Naive thymus-derived CD4-positive, alpha-beta T cell (primary cell): ENCODE measurements at regions not wholly inside any gene's neighbourhood (a gene's known extent, or its start where the extent isn't known, plus 50 kb on each side); places are given as distances from the start of the nearest gene placed in this dataset.

Source experiments
- ATAC-seq: fragments of 150-1000 bp; cut with Tn5 transposase; 2 replicates; pipeline ENCODE4 v1.10.0; 2021; ENCODE audit warnings: mild to moderate bottlenecking, moderate library complexity
- CTCF ChIA-PET: fragments of 350-600 bp; sonication (Branson Sonifier 250); formaldehyde crosslinking; loops from one replicate; lab custom pipeline; 2021; ENCODE audit warnings: antibody characterized with exemption; lab: Charles Lee
- POLR2A ChIA-PET: fragments of 350-600 bp; sonication (Branson Sonifier 250); formaldehyde crosslinking; loops from one replicate; lab custom pipeline; 2021; ENCODE audit warnings: antibody characterized with exemption, inconsistent platforms; lab: Charles Lee
- DNase-seq, 9 donors: peaks; one replicate each; pipeline versions ENCODE4 v3.0.0 to v3.0.0-alpha.2; 2020 to 2022; ENCODE audit warnings: mixed read lengths in 1 of 9
- H3K27ac ChIP-seq: one replicate; pipeline ENCODE4 v1.7.0; 2013; ENCODE audit warnings: mild to moderate bottlenecking, low read depth, low read length, moderate library complexity
- H3K27me3 ChIP-seq, 2 donors: one replicate each; pipeline ENCODE4 v1.7.0; 2013; ENCODE audit warnings: low read length in 2 of 2, mild to moderate bottlenecking in 2 of 2, moderate library complexity in 2 of 2; ENCODE audit not compliant: control insufficient read depth in 2 of 2, insufficient read depth in 2 of 2
- H3K36me3 ChIP-seq, 3 experiments: 1 replicate in 2 of 3; 2 replicates in 1 of 3; pipeline ENCODE4 v1.7.0; 2013; ENCODE audit warnings: low read length in 3 of 3, mild to moderate bottlenecking in 3 of 3, moderate library complexity in 1 of 3; ENCODE audit not compliant: insufficient read depth in 3 of 3, control insufficient read depth in 2 of 3
- H3K4me1 ChIP-seq, 2 donors: one replicate each; pipeline ENCODE4 v1.7.0; 2013; ENCODE audit warnings: low read length in 2 of 2, mild to moderate bottlenecking in 2 of 2, moderate library complexity in 1 of 2; ENCODE audit not compliant: control insufficient read depth in 2 of 2, insufficient read depth in 2 of 2
- H3K4me3 ChIP-seq: 2 replicates; pipeline ENCODE4 v1.7.0; 2013; ENCODE audit warnings: mild to moderate bottlenecking, low read length
- H3K9me3 ChIP-seq, 3 experiments: 1 replicate in 2 of 3; 2 replicates in 1 of 3; pipeline ENCODE4 v1.7.0; 2013; ENCODE audit warnings: low read length in 3 of 3; ENCODE audit not compliant: control insufficient read depth in 2 of 3
- H3K27ac Mint-ChIP-seq, 9 donors: one replicate each; pipeline ENCODE4 v1.8.0; 2020 to 2022; ENCODE audit warnings: mixed read lengths in 9 of 9, mild to moderate bottlenecking in 8 of 9, moderate library complexity in 5 of 9, inconsistent platforms in 2 of 9
- H3K27me3 Mint-ChIP-seq, 5 donors: one replicate each; pipeline ENCODE4 v1.8.0; 2021 to 2022; ENCODE audit warnings: mixed read lengths in 5 of 5, mild to moderate bottlenecking in 1 of 5
- H3K36me3 Mint-ChIP-seq, 5 donors: one replicate each; pipeline ENCODE4 v1.8.0; 2020 to 2022; ENCODE audit warnings: mixed read lengths in 5 of 5, mild to moderate bottlenecking in 3 of 5, inconsistent platforms in 1 of 5
- H3K4me1 Mint-ChIP-seq, 7 donors: one replicate each; pipeline ENCODE4 v1.8.0; 2020 to 2022; ENCODE audit warnings: mixed read lengths in 7 of 7, mild to moderate bottlenecking in 3 of 7, inconsistent platforms in 1 of 7
- H3K4me3 Mint-ChIP-seq, 10 donors: one replicate each; pipeline ENCODE4 v1.8.0; 2020 to 2022; ENCODE audit warnings: mild to moderate bottlenecking in 10 of 10, mixed read lengths in 10 of 10, moderate library complexity in 6 of 10, inconsistent platforms in 2 of 10
- H3K9me3 Mint-ChIP-seq, 11 donors: one replicate each; pipeline ENCODE4 v1.8.0; 2020 to 2022; ENCODE audit warnings: mixed read lengths in 11 of 11, mild to moderate bottlenecking in 4 of 11, inconsistent platforms in 1 of 11, moderate library complexity in 1 of 11
- intact Hi-C, 2 donors: fragments of 100-400 bp; cut with micrococcal nuclease; formaldehyde crosslinking; loops; one replicate each; pipeline ENCODE4 v1.15.1; 2023

- no peak overlapping the region for H3K27ac ChIP-seq
- no peaks in the 10 kb centered on the region for H3K27me3 ChIP-seq
- H3K36me3 Mint-ChIP-seq = no peaks in the 10 kb centered on the region
- ATAC-seq = no peak
- no peaks in the 10 kb centered on the region for H3K4me1 ChIP-seq
- no peaks in the 10 kb centered on the region for H3K27me3 Mint-ChIP-seq
- H3K9me3 Mint-ChIP-seq = no peaks in the 10 kb centered on the region
- ChIA-PET POLR2A (no interaction called here), CTCF (no interaction called here)
- no peaks in the 10 kb centered on the region for H3K4me1 Mint-ChIP-seq
- H3K9me3 ChIP-seq = no peaks in the 10 kb centered on the region
- no peak for DNase-seq
- H3K4me3 ChIP-seq = no peak overlapping the region
- H3K4me3 Mint-ChIP-seq = no peak overlapping the region
- no peak overlapping the region for H3K27ac Mint-ChIP-seq
- no peaks in the 10 kb centered on the region for H3K36me3 ChIP-seq
- intact Hi-C loops = no loop called here
Measured at GRCh38 chr6:140957386-140957785, 1175.3 kb upstream of the GJE1 start.

GRCh38 chr6:140956571-140957369 lies 1176.0 kb upstream of the GJE1 start:
- intact Hi-C loops = no loop called here
- ATAC-seq (no peak), DNase-seq (no peak)
- H3K9me3 Mint-ChIP-seq = no peaks in the 10 kb centered on the region
- H3K4me3 Mint-ChIP-seq = no peak overlapping the region
- H3K36me3 Mint-ChIP-seq = no peaks in the 10 kb centered on the region
- no peaks in the 10 kb centered on the region for H3K36me3 ChIP-seq
- no peak overlapping the region for H3K27ac Mint-ChIP-seq
- no peaks in the 10 kb centered on the region for H3K4me1 Mint-ChIP-seq
- H3K27me3 Mint-ChIP-seq = no peaks in the 10 kb centered on the region
- no peaks in the 10 kb centered on the region for H3K9me3 ChIP-seq
- H3K4me3 ChIP-seq = no peak overlapping the region
- ChIA-PET POLR2A (no interaction called here), CTCF (interaction anchor here (0.6 kb wide), 1 partner anchor 787 kb away, joined by 5 read pairs; no protein-coding TSS in a partner anchor)
- H3K27ac ChIP-seq = no peak overlapping the region
- H3K4me1 ChIP-seq = no peaks in the 10 kb centered on the region
- no peaks in the 10 kb centered on the region for H3K27me3 ChIP-seq

GRCh38 chr6:140940251-140940925 lies 1192.3 kb upstream of the GJE1 start:
- Mint-ChIP-seq H3K9me3 (peaks cover 0 to 11% (median 3%) of the 10 kb centered on the region in 11 donors), H3K4me1 (no peaks in the 10 kb centered on the region), H3K27me3 (peaks cover 0 to 3% (median 0%) of the 10 kb centered on the region in 5 donors), H3K36me3 (no peaks in the 10 kb centered on the region), H3K27ac (no peak overlapping the region), H3K4me3 (no peak overlapping the region)
- Histone ChIP-seq H3K9me3 (no peaks in the 10 kb centered on the region), H3K4me1 (no peaks in the 10 kb centered on the region), H3K27me3 (peaks cover 0 to 4% of the 10 kb centered on the region in 2 donors), H3K4me3 (no peak overlapping the region), H3K36me3 (no peaks in the 10 kb centered on the region), H3K27ac (no peak overlapping the region)
- DNase-seq (no peak), ATAC-seq (no peak)
- ChIA-PET CTCF (no interaction called here), POLR2A (no interaction called here)
- intact Hi-C loops = no loop called here

GRCh38 chr6:140932909-140933308 lies 1199.8 kb upstream of the GJE1 start:
- no peak for ATAC-seq
- CTCF ChIA-PET = no interaction called here

GRCh38 chr6:140931581-140931980 lies 1201.1 kb upstream of the GJE1 start:
- DNase-seq (no peak), ATAC-seq (no peak)
- Histone ChIP-seq H3K4me1 (no peaks in the 10 kb centered on the region), H3K4me3 (no peak overlapping the region), H3K36me3 (no peaks in the 10 kb centered on the region), H3K9me3 (no peaks in the 10 kb centered on the region), H3K27me3 (no peaks in the 10 kb centered on the region), H3K27ac (no peak overlapping the region)
- intact Hi-C loops = no loop called here
- H3K4me3 Mint-ChIP-seq = no peak overlapping the region
- no peaks in the 10 kb centered on the region for H3K4me1 Mint-ChIP-seq
- peaks cover 0 to 3% (median 0%) of the 10 kb centered on the region in 11 donors for H3K9me3 Mint-ChIP-seq
- ChIA-PET CTCF (no interaction called here), POLR2A (no interaction called here)
- H3K27ac Mint-ChIP-seq = no peak overlapping the region
- H3K36me3 Mint-ChIP-seq = no peaks in the 10 kb centered on the region
- peaks cover 0 to 12% (median 5%) of the 10 kb centered on the region in 5 donors for H3K27me3 Mint-ChIP-seq

More at GRCh38 chr6:140932909-140933308, 1199.8 kb upstream of the GJE1 start:
- H3K27me3 ChIP-seq = no peaks in the 10 kb centered on the region
- H3K27ac ChIP-seq = no peak overlapping the region
- no peaks in the 10 kb centered on the region for H3K4me1 Mint-ChIP-seq
- H3K9me3 Mint-ChIP-seq = peaks cover 0 to 3% (median 0%) of the 10 kb centered on the region in 11 donors
- H3K36me3 Mint-ChIP-seq = no peaks in the 10 kb centered on the region
- DNase-seq = no peak
- intact Hi-C loops = no loop called here
- no peaks in the 10 kb centered on the region for H3K4me1 ChIP-seq
- H3K27me3 Mint-ChIP-seq = peaks cover 0 to 9% (median 5%) of the 10 kb centered on the region in 5 donors
- H3K36me3 ChIP-seq = no peaks in the 10 kb centered on the region
- H3K9me3 ChIP-seq = no peaks in the 10 kb centered on the region
- no peak overlapping the region for H3K4me3 Mint-ChIP-seq
- POLR2A ChIA-PET = no interaction called here
- H3K4me3 ChIP-seq = no peak overlapping the region
- no peak overlapping the region for H3K27ac Mint-ChIP-seq

- no peaks in the 10 kb centered on the region for H3K27me3 ChIP-seq
- Mint-ChIP-seq H3K36me3 (no peaks in the 10 kb centered on the region), H3K27me3 (peaks cover 0 to 15% (median 5%) of the 10 kb centered on the region in 5 donors), H3K4me1 (no peaks in the 10 kb centered on the region), H3K4me3 (no peak overlapping the region), H3K9me3 (no peaks in the 10 kb centered on the region), H3K27ac (no peak overlapping the region)
- no peaks in the 10 kb centered on the region for H3K36me3 ChIP-seq
- CTCF ChIA-PET = no interaction called here
- POLR2A ChIA-PET = no interaction called here
- intact Hi-C loops = no loop called here
- DNase-seq (no peak), ATAC-seq (no peak)
- H3K9me3 ChIP-seq = no peaks in the 10 kb centered on the region
- H3K4me1 ChIP-seq = no peaks in the 10 kb centered on the region
- no peak overlapping the region for H3K27ac ChIP-seq
- H3K4me3 ChIP-seq = no peak overlapping the region
Measured at GRCh38 chr6:140929121-140929520, 1203.6 kb upstream of the GJE1 start.
